Spleen (tissue), 11 donors: ENCODE measurements at regions not wholly inside any gene's neighbourhood (a gene's known extent, or its start where the extent isn't known, plus 50 kb on each side); places are given as distances from the start of the nearest gene placed in this dataset.

Source experiments
- DNase-seq: peaks from one replicate; pipeline ENCODE4 v3.0.0-alpha.2; 2020
- H3K27ac ChIP-seq, 8 donors: fragments of 200-600 bp; sonication (generic) in 7 of 8; 1 replicate in 4 of 8; 2 replicates in 4 of 8; pipeline versions ENCODE4 v1.5.0 to v1.8.0; 2016 to 2021; ENCODE audit warnings: inconsistent platforms in 4 of 8, mild to moderate bottlenecking in 4 of 8, moderate library complexity in 1 of 8
- H3K27me3 ChIP-seq, 7 donors: fragments of 200-600 bp; sonication (generic) in 6 of 7; replicated peaks in 1 of 7; 1 replicate in 4 of 7; 2 replicates in 3 of 7; pipeline versions ENCODE4 v1.5.0 to v1.8.0; 2016 to 2021; ENCODE audit warnings: inconsistent platforms in 3 of 7, mild to moderate bottlenecking in 1 of 7
- H3K36me3 ChIP-seq, 6 donors: fragments of 200-600 bp; sonication (generic) in 5 of 6; 1 replicate in 4 of 6; 2 replicates in 2 of 6; pipeline versions ENCODE4 v1.5.0 to v1.8.0; 2016 to 2021; ENCODE audit warnings: inconsistent platforms in 2 of 6
- H3K4me1 ChIP-seq, 6 donors: fragments of 200-600 bp; sonication (generic) in 5 of 6; 1 replicate in 3 of 6; 2 replicates in 3 of 6; pipeline versions ENCODE4 v1.5.0 to v1.8.0; 2016 to 2021; ENCODE audit warnings: inconsistent platforms in 3 of 6
- H3K4me3 ChIP-seq, 8 donors: fragments of 200-600 bp; sonication (generic) in 7 of 8; 1 replicate in 4 of 8; 2 replicates in 4 of 8; pipeline versions ENCODE4 v1.5.0 to v1.8.0; 2016 to 2021; ENCODE audit warnings: inconsistent platforms in 4 of 8, mild to moderate bottlenecking in 4 of 8, moderate library complexity in 2 of 8
- H3K9me3 ChIP-seq, 8 donors: fragments of 200-600 bp; sonication (generic) in 7 of 8; 1 replicate in 4 of 8; 2 replicates in 4 of 8; pipeline versions ENCODE4 v1.5.0 to v1.8.0; 2016 to 2021; ENCODE audit warnings: inconsistent platforms in 4 of 8
- CTCF ChIP-seq, 11 experiments: fragments of 200-600 bp in 7 of 11; fragments of 450-650 bp in 4 of 11; sonication (generic) in 4 of 11; IDR thresholded peaks in 8 of 11; conservative IDR thresholded peaks in 3 of 11; 1 replicate in 7 of 11; 2 replicates in 4 of 11; pipeline versions ENCODE4 v1.4.0 to v1.8.0; 2016 to 2021; ENCODE audit warnings: antibody characterized with exemption in 11 of 11, inconsistent platforms in 4 of 11, mild to moderate bottlenecking in 1 of 11
- POLR2A ChIP-seq, 3 donors: fragments of 450-650 bp; IDR thresholded peaks; one replicate each; pipeline ENCODE4 v1.5.1; 2017; ENCODE audit warnings: antibody characterized with exemption in 3 of 3, mild to moderate bottlenecking in 1 of 3
- POLR2AphosphoS5 ChIP-seq, 3 donors: sonication (generic); formaldehyde crosslinking; IDR thresholded peaks; one replicate each; pipeline ENCODE4 v1.5.1; 2017; ENCODE audit warnings: antibody characterized with exemption in 3 of 3
- whole genome bisulfite sequencing, 5 donors: extraction: QIAGEN DNeasy Blood & Tissue Kit in 3 of 5; methylation state at CpG; one replicate each; pipeline versions ENCODE4 v1.1.5 to v1.1.7; 2013 to 2018; 5-methylcytosine and 5-hydroxymethylcytosine counted together
- intact Hi-C: fragments of 100-400 bp; cut with DNase I; formaldehyde crosslinking; loops from one replicate; pipeline ENCODE4 v1.15.0; 2023; ENCODE audit warnings: low total_unique reads
- donor health status: healthy with polysubstance abuse.
- donor health status: DM: no; HTN: no; CAD: no; lungs with moderate emphysema.
- donor health status: DM: no; HTN: no; CAD: no.
- donor health status: Bipolar disorder and iron deficiency.
- donor health status: healthy.
- donor health status: DM: no; HTN: no; CAD: no.
- donor health status: DM: yes; HTN: yes; CAD: no.

- H3K27ac ChIP-seq = no peak overlapping the region
- WGBS, 5 donors = 91 to 98% (median 96%) methylated on average over 2 of the region's 2 CpGs
- no peak overlapping the region for H3K4me3 ChIP-seq
- intact Hi-C loops = no loop called here
- H3K36me3 ChIP-seq = no peaks in the 10 kb centered on the region
- DNase-seq = no peak
- no peaks in the 10 kb centered on the region for H3K27me3 ChIP-seq
- no peak for TF ChIP-seq POLR2AphosphoS5 (IDR thresholded peaks at IDR 0.05)
- no peak for TF ChIP-seq CTCF (IDR thresholded peaks at IDR 0.05 in 8 of 11, conservative IDR thresholded peaks at IDR 0.05 in 3 of 11)
- no peak for TF ChIP-seq POLR2A (IDR thresholded peaks at IDR 0.05)
- peaks cover 0 to 6% (median 0%) of the 10 kb centered on the region in 8 donors for H3K9me3 ChIP-seq
- no peaks in the 10 kb centered on the region for H3K4me1 ChIP-seq
Measured at GRCh38 chr21:18170221-18170620, 74.4 kb upstream of the CHODL start.

- TF ChIP-seq POLR2A (IDR thresholded peaks at IDR 0.05) (no peak), CTCF (IDR thresholded peaks at IDR 0.05 in 8 of 11, conservative IDR thresholded peaks at IDR 0.05 in 3 of 11) (no peak), POLR2AphosphoS5 (IDR thresholded peaks at IDR 0.05) (no peak)
- Histone ChIP-seq H3K9me3 (peaks cover 0 to 6% (median 0%) of the 10 kb centered on the region in 8 donors), H3K36me3 (no peaks in the 10 kb centered on the region), H3K4me3 (no peak overlapping the region), H3K27me3 (peaks cover 0 to 8% (median 0%) of the 10 kb centered on the region in 7 donors), H3K27ac (no peak overlapping the region), H3K4me1 (no peaks in the 10 kb centered on the region)
- intact Hi-C loops = no loop called here
- no peak for DNase-seq
- WGBS, 5 donors = 74 to 85% (median 80%) methylated on average over 3 of the region's 3 CpGs
Measured at GRCh38 chr21:18168108-18168507, 76.5 kb upstream of the CHODL start.

GRCh38 chr21:18164933-18165332 lies 79.7 kb upstream of the CHODL start:
- whole genome bisulfite sequencing, 5 donors = 73 to 92% (median 83%) methylated on average over 6 of the region's 6 CpGs
- Histone ChIP-seq H3K4me3 (no peak overlapping the region), H3K4me1 (no peaks in the 10 kb centered on the region), H3K36me3 (no peaks in the 10 kb centered on the region), H3K9me3 (peaks cover 0 to 4% (median 0%) of the 10 kb centered on the region in 8 donors), H3K27ac (no peak overlapping the region), H3K27me3 (peaks cover 0 to 8% (median 0%) of the 10 kb centered on the region in 7 donors)
- TF ChIP-seq POLR2AphosphoS5 (IDR thresholded peaks at IDR 0.05) (no peak), CTCF (IDR thresholded peaks at IDR 0.05 in 8 of 11, conservative IDR thresholded peaks at IDR 0.05 in 3 of 11) (no peak)
- intact Hi-C loops = no loop called here
- DNase-seq = no peak

- 39 to 61% (median 48%) methylated on average over 3 of the region's 3 CpGs for WGBS, 5 donors
- Histone ChIP-seq H3K9me3 (peaks cover 0 to 4% (median 0%) of the 10 kb centered on the region in 8 donors), H3K36me3 (no peaks in the 10 kb centered on the region)
Measured at GRCh38 chr21:18164483-18164882, 80.2 kb upstream of the CHODL start.

More at GRCh38 chr21:18164483-18164882, 80.2 kb upstream of the CHODL start:
- intact Hi-C loops = no loop called here
- Histone ChIP-seq H3K4me1 (no peaks in the 10 kb centered on the region), H3K4me3 (no peak overlapping the region), H3K27ac (no peak overlapping the region), H3K27me3 (peaks cover 0 to 8% (median 0%) of the 10 kb centered on the region in 7 donors)
- TF ChIP-seq POLR2A (IDR thresholded peaks at IDR 0.05) (no peak), CTCF (IDR thresholded peaks at IDR 0.05 in 8 of 11, conservative IDR thresholded peaks at IDR 0.05 in 3 of 11) (no peak), POLR2AphosphoS5 (IDR thresholded peaks at IDR 0.05) (no peak)
- no peak for DNase-seq
